WI38 (cell line): ENCODE measurements at regions not wholly inside any gene's neighbourhood (a gene's known extent, or its start where the extent isn't known, plus 50 kb on each side); places are given as distances from the start of the nearest gene placed in this dataset.

Experiments
- H3K4me3 ChIP-seq: 2 replicates; pipeline ENCODE4 v1.5.1; 2011; ENCODE audit warnings: low read depth, mild to moderate bottlenecking, control low read depth, low read length
- TF ChIP-seq, protein P1 (sequence below): IDR thresholded peaks from 2 replicates; pipeline ENCODE4 v1.5.1; 2012; ENCODE audit warnings: low read depth, mild to moderate bottlenecking, control low read depth, low read length

DNA sequence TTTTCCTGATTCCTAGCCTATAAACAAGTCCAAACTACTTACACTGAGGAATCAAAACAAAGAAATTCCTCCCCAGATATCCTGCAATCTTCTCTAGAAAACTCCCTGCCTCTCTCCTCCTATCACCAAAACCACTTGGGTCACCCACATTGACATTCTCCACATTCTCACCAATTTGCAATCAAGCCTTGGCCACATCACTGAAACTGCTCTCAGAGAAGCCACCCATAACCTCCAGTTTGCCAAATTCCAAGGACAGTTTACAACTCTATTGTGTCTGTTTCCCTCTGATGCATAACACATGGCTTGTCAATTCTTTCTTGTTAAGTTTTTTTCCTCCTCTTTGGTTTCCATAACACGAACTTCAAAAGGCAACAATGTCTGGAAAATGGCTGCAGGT, 233.5 kb downstream of the XPNPEP1 start:
- TF ChIP-seq, protein P1, sequence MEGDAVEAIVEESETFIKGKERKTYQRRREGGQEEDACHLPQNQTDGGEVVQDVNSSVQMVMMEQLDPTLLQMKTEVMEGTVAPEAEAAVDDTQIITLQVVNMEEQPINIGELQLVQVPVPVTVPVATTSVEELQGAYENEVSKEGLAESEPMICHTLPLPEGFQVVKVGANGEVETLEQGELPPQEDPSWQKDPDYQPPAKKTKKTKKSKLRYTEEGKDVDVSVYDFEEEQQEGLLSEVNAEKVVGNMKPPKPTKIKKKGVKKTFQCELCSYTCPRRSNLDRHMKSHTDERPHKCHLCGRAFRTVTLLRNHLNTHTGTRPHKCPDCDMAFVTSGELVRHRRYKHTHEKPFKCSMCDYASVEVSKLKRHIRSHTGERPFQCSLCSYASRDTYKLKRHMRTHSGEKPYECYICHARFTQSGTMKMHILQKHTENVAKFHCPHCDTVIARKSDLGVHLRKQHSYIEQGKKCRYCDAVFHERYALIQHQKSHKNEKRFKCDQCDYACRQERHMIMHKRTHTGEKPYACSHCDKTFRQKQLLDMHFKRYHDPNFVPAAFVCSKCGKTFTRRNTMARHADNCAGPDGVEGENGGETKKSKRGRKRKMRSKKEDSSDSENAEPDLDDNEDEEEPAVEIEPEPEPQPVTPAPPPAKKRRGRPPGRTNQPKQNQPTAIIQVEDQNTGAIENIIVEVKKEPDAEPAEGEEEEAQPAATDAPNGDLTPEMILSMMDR = no peak
- H3K4me3 ChIP-seq = no peak overlapping the region

- TF ChIP-seq, protein P1 = no peak
- H3K4me3 ChIP-seq = no peak overlapping the region
Measured at GRCh38 chr10:109679478-109679877, 243.8 kb downstream of the XPNPEP1 start.

- TF ChIP-seq, protein P1 = no peak
- no peak overlapping the region for H3K4me3 ChIP-seq
Measured at GRCh38 chr10:109678857-109679256, 244.5 kb downstream of the XPNPEP1 start.

- TF ChIP-seq, protein P1 = no peak
- H3K4me3 ChIP-seq = no peak overlapping the region
Measured at GRCh38 chr10:109676703-109677102, 246.6 kb downstream of the XPNPEP1 start.

DNA sequence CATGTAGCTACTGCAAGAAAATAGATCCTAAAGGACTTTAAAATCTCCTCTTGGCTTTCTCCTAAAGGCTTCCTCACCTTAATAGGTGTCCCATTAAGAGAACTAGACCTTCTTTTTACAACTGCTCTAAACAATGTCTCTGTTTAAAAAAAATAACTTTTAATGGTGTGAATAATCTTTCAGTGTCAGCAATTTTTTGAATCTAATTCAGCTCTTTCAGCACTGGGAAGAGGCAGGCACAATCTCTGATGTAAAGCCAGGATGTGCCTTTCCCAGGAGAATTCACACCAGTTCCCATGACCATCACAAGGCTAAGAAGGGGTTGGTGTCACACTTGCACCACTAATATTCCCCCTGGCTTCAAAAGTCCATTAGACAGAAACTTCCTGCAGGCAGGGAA, 254.6 kb downstream of the XPNPEP1 start:
- TF ChIP-seq, protein P1 = no peak
- H3K4me3 ChIP-seq = no peak overlapping the region

DNA sequence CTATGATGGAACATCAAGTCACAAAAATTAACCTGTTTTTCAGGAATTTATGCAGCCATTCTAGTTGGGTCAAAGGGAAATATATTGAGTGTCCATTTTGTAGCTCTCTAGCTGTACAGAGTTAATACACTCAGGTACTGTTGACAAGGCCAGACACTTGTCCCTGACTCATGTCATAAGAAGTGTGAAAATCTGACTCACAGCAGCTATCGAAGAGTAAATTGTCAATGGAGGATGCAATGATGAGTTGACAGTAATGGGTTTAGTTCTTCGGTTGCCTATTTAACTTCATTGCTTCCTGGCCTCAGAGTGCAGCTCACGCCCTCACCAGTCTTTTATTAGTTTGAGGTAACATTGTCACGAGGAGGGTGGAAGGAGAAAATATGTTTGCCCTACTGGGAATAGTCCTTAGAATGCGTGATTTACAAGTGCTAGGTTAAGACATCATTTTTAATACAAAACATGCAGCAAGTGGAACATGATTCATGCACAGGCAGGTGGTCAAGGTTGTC, 255.1 kb downstream of the XPNPEP1 start:
- TF ChIP-seq, protein P1 = no peak
- H3K4me3 ChIP-seq = no peak overlapping the region

DNA sequence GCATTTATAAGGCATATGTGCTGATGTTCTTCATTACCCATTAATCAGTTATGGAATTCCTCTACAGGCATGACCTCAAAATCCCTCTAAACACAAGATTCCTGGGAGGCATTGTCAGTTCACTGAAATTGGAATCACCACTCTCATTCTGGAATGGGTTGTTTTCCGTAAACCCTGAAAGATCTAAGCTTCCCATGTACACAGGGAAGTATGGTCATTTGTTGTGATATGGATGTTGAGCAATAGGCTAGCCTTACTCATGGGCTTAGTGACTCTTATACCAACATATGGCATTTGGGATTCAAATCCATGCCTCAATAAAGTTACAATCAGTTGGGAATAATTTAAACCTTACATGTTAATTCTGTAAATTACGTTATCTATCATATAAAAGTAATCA, 258.0 kb downstream of the XPNPEP1 start:
- no peak overlapping the region for H3K4me3 ChIP-seq
- TF ChIP-seq, protein P1 = no peak
